ENCODE measurements at regions not wholly inside any gene's neighbourhood (a gene's known extent, or its start where the extent isn't known, plus 50 kb on each side); places are given as distances from the start of the nearest gene placed in this dataset.

- WGBS, 2 donors = 0% methylated on average over 1 of the region's 1 CpG
- DNase-seq (ENCODE audit: low spot score in 2 of 2) = no peak
- TF ChIP-seq CTCF (IDR thresholded peaks at IDR 0.05) (no peak), POLR2A (IDR thresholded peaks at IDR 0.05) (no peak)
- no peak overlapping the region for H3K4me3 ChIP-seq (ENCODE audit: low read depth, poor library complexity, severe bottlenecking)
- intact Hi-C loops (cut with DNase I; ENCODE audit: low total_unique reads) = no loop called here
Observed at GRCh38 chr4:60096676-60097075, 1103.5 kb upstream of the ADGRL3 start.

GRCh38 chr4:60116592-60116991, 1083.5 kb upstream of the ADGRL3 start:
- no peak for DNase-seq (ENCODE audit: low spot score in 2 of 2)
- H3K4me3 ChIP-seq (ENCODE audit: low read depth, poor library complexity, severe bottlenecking) = no peak overlapping the region
- 86 to 88% methylated on average over 3 of the region's 3 CpGs for WGBS, 2 donors
- TF ChIP-seq CTCF (IDR thresholded peaks at IDR 0.05) (no peak), POLR2A (IDR thresholded peaks at IDR 0.05) (no peak)
- intact Hi-C loops (cut with DNase I; ENCODE audit: low total_unique reads) = no loop called here

GRCh38 chr4:60117726-60118323, 1082.3 kb upstream of the ADGRL3 start:
- no peak overlapping the region for H3K4me3 ChIP-seq (ENCODE audit: low read depth, poor library complexity, severe bottlenecking)
- DNase-seq (ENCODE audit: low spot score in 2 of 2) = no peak
- WGBS, 2 donors = 91 to 92% methylated on average over 3 of the region's 3 CpGs
- TF ChIP-seq POLR2A (IDR thresholded peaks at IDR 0.05) = no peak
- TF ChIP-seq CTCF (IDR thresholded peaks at IDR 0.05) = no peak
- intact Hi-C loops (cut with DNase I; ENCODE audit: low total_unique reads) = no loop called here

GRCh38 chr4:60122820-60123219, 1077.3 kb upstream of the ADGRL3 start:
- 88 to 93% methylated on average over 6 of the region's 6 CpGs for WGBS, 2 donors
- intact Hi-C loops (cut with DNase I; ENCODE audit: low total_unique reads) = no loop called here
- H3K4me3 ChIP-seq (ENCODE audit: low read depth, poor library complexity, severe bottlenecking) = no peak overlapping the region
- TF ChIP-seq CTCF (IDR thresholded peaks at IDR 0.05) = no peak
- no peak for TF ChIP-seq POLR2A (IDR thresholded peaks at IDR 0.05)
- DNase-seq (ENCODE audit: low spot score in 2 of 2) = no peak

- DNase-seq (ENCODE audit: low spot score in 2 of 2) = no peak
- intact Hi-C loops (cut with DNase I; ENCODE audit: low total_unique reads) = no loop called here
- TF ChIP-seq CTCF (IDR thresholded peaks at IDR 0.05) (no peak), POLR2A (IDR thresholded peaks at IDR 0.05) (no peak)
- WGBS, 2 donors = 25 to 38% methylated on average over 4 of the region's 4 CpGs
- H3K4me3 ChIP-seq (ENCODE audit: low read depth, poor library complexity, severe bottlenecking) = no peak overlapping the region
Observed at GRCh38 chr4:60128888-60129287, 1071.2 kb upstream of the ADGRL3 start.

- intact Hi-C loops (cut with DNase I; ENCODE audit: low total_unique reads) = no loop called here
- no peak for DNase-seq (ENCODE audit: low spot score in 2 of 2)
- WGBS, 2 donors = 68 to 75% methylated on average over 1 of the region's 1 CpG
- TF ChIP-seq CTCF (IDR thresholded peaks at IDR 0.05) = no peak
- no peak for TF ChIP-seq POLR2A (IDR thresholded peaks at IDR 0.05)
- no peak overlapping the region for H3K4me3 ChIP-seq (ENCODE audit: low read depth, poor library complexity, severe bottlenecking)
Observed at GRCh38 chr4:60129740-60130139, 1070.4 kb upstream of the ADGRL3 start.

Measured in lower leg skin (tissue), 4 donors.